ENCODE measurements at regions not wholly inside any gene's neighbourhood (a gene's known extent, or its start where the extent isn't known, plus 50 kb on each side); places are given as distances from the start of the nearest gene placed in this dataset.

DNA sequence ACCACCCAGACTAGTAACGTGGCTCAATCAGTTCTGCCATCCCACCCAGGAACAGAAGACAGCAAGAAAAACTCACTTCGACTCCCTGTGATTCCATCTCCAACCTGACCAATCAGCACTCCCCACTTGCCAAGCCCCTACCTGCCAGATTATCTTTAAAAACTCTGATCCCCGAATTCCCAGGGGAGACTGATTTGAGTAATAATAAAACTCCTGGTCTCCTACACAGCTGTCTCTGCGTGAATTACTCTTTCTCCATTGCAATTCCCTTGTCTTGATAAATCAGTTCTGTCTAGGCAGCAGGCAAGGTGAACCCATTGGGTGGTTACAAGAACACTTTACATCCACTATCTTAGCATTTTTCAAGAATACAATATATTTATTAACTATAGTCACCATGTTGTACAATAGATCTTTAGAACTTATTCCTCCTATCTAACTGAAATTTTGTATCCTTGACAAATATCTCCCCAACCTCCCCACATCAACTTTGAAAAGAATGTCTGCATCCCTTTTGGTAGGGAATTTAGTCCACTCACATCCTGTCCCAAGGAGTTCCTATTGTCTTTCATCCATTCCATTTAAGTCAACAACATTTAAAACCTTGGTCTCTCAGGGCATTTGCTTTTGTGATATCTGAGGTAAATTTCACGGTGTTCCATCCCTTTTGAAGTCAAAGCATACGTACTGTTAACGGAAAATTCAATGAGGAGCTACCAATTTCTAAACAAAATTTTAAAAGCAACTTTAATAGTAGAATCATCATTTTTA is 163.7 kb downstream of the MACC1 start:
- Histone ChIP-seq H3K9ac (ENCODE audit: low read depth, low read length) (no peak overlapping the region), H3K4me1 (ENCODE audit: control insufficient read depth, insufficient read depth, low read length) (no peaks in the 10 kb centered on the region), H3K4me2 (ENCODE audit: low read length) (no peak overlapping the region), H3K27me3 (ENCODE audit: control insufficient read depth, insufficient read depth, low read length) (no peaks in the 10 kb centered on the region), H3K9me3 (replicated peaks; ENCODE audit: low read length) (no peaks in the 10 kb centered on the region), H3K36me3 (ENCODE audit: insufficient read depth, low read length) (no peaks in the 10 kb centered on the region), H3K4me3 (ENCODE audit: low read length) (no peak overlapping the region)

DNA sequence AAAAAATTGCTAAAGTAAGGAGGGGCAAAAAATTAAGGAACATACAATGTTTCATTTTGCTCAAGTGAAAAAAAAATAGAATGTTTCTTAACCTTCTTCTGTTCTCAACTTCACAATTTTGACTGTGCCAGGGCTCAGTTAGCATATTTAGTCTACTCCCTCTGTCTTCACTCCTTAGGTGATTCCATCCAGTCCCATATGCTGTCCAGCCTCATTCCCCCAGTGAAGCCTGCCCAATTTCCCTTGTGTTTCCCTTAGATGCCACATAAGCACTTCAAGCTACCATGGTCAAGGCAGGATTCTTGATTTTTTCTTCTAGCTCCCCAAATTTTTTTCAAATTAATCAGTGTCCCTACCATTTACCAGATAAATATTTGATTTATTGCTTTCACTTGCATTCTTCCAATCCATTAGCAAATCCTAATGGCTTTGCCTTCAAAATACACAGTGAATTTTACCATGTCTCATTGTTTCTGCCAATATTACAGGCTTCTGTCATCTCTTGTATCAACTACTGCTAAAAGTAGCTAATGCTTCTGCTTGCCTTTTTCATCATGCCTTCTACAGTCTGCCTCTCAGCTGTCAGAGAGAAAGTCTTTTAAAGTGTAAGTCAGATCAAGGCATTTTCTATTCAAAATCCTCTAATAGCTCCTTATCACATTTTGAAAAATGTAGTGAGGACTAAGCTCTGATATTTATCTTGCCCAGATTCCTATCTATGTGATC is 166.8 kb downstream of the MACC1 start:
- H3K4me3 ChIP-seq (ENCODE audit: low read length) = no peak overlapping the region
- no peaks in the 10 kb centered on the region for H3K27me3 ChIP-seq (ENCODE audit: control insufficient read depth, insufficient read depth, low read length)
- no peak overlapping the region for H3K4me2 ChIP-seq (ENCODE audit: low read length)
- no peaks in the 10 kb centered on the region for H3K4me1 ChIP-seq (ENCODE audit: control insufficient read depth, insufficient read depth, low read length)
- H3K36me3 ChIP-seq (ENCODE audit: insufficient read depth, low read length) = no peaks in the 10 kb centered on the region
- H3K9ac ChIP-seq (ENCODE audit: low read depth, low read length) = no peak overlapping the region
- no peaks in the 10 kb centered on the region for H3K9me3 ChIP-seq (replicated peaks; ENCODE audit: low read length)

DNA sequence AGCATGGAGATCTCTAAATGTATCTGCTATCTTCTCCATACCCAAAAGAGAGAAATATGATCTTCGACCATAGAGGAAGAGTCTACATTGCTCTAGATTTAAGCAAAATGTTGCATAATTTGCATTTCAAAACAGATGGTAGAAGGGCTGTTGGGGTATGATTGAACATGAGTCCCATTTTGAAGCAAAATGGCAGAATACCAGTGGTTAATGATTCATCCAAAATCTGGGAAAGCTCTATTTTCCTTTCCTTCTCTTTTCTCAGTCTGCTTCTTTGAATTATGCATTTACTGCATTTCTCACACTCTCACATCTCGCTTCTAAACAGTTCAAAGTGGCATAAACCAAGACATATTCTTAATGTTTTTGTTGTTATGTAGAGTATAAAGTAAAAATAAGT is 178.5 kb downstream of the MACC1 start:
- Histone ChIP-seq H3K9ac (ENCODE audit: low read depth, low read length) (no peak overlapping the region), H3K36me3 (ENCODE audit: insufficient read depth, low read length) (no peaks in the 10 kb centered on the region), H3K4me3 (ENCODE audit: low read length) (no peak overlapping the region), H3K4me1 (ENCODE audit: control insufficient read depth, insufficient read depth, low read length) (no peaks in the 10 kb centered on the region), H3K9me3 (replicated peaks; ENCODE audit: low read length) (no peaks in the 10 kb centered on the region), H3K27me3 (ENCODE audit: control insufficient read depth, insufficient read depth, low read length) (no peaks in the 10 kb centered on the region), H3K4me2 (ENCODE audit: low read length) (no peak overlapping the region)

DNA sequence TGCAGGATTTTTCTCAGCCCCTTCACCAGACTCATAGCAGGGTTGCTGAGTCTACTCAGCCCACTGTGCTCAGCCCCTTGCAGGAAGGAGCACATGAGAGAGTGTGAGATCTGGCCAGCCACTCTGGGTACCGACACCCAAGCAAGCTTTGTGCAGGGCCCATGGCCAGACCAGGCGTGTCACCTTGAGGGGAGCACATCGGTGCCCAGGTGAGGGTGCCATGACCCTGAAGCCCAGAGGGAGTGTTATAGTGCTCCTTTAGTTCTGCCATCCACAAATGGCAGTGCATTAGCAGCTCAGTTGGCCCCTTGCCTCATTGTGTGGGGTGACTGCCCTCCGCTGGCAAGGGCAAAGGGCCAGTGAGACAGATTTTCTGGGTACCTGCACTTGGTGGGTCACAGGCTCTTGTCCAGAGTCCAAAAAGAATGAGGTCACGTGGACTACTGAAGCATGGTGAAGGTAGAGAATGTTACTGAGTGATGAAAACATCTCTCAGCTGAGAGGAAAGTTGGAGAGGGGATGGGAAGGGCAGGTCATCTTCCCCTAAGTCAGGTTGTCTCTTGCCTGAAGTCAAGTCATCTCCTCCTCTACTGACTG is 181.8 kb downstream of the MACC1 start:
- Histone ChIP-seq H3K9me3 (replicated peaks; ENCODE audit: low read length) (no peaks in the 10 kb centered on the region), H3K36me3 (ENCODE audit: insufficient read depth, low read length) (no peaks in the 10 kb centered on the region), H3K9ac (ENCODE audit: low read depth, low read length) (no peak overlapping the region), H3K27me3 (ENCODE audit: control insufficient read depth, insufficient read depth, low read length) (no peaks in the 10 kb centered on the region), H3K4me2 (ENCODE audit: low read length) (no peak overlapping the region), H3K4me3 (ENCODE audit: low read length) (no peak overlapping the region), H3K4me1 (ENCODE audit: control insufficient read depth, insufficient read depth, low read length) (no peaks in the 10 kb centered on the region)

DNA sequence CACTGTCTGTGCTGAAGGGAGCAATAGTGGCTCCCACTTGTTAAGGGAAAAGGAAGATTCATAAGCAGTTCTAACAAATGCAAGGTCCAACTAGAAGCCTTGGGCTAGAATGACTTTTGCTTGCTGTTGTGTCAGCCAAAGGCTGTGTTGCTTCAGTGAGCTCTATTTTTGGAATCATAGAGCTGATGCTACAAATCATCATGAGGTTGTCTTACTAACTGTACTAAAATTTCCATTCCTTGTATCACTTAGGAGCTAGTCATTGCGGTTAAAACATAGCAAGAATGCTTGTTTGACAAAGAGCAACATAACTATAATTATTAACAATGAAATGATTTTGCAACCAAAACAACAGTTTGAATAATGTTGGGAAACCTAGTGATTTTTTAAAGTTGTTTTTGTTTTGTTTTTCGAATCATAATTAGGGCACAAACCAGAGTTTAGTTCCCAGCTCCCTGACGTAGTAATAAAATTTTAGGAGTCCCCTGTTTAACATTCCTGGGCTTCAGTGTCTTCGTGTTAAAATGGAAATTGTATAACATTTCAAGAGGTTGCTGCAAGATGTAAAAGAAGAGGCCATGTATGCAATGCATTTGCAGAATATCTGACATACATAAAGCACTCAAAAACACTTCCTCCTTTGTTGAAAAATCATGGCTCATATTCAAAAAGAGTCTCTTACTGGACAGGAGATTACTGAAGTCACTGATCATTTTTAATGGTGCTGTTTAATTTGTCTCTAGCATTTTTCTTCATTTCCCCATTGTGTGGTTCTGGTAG is 183.4 kb downstream of the MACC1 start:
- H3K27me3 ChIP-seq (ENCODE audit: control insufficient read depth, insufficient read depth, low read length) = no peaks in the 10 kb centered on the region
- no peak overlapping the region for H3K4me3 ChIP-seq (ENCODE audit: low read length)
- no peaks in the 10 kb centered on the region for H3K9me3 ChIP-seq (replicated peaks; ENCODE audit: low read length)
- no peak overlapping the region for H3K9ac ChIP-seq (ENCODE audit: low read depth, low read length)
- H3K4me1 ChIP-seq (ENCODE audit: control insufficient read depth, insufficient read depth, low read length) = no peaks in the 10 kb centered on the region
- no peak overlapping the region for H3K4me2 ChIP-seq (ENCODE audit: low read length)
- H3K36me3 ChIP-seq (ENCODE audit: insufficient read depth, low read length) = no peaks in the 10 kb centered on the region

DNA sequence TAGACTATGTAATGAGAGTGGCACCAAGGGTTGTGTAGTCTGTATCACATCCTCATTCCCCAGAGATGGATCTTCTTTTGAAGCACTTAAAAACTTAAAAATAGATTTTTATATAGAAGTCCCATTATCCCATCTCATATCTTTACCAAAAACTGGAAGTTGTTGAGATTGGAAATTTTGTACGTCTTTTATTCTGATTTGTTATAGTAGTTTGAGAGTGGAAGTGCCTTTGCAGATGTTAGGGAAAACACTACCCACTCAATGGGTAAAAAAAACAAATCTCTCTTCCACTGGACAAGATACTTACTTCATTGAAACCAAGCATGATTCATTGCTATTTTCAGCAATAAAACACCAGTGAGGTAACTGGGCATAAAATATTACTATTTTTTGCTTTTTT is 184.4 kb downstream of the MACC1 start:
- no peaks in the 10 kb centered on the region for H3K4me1 ChIP-seq (ENCODE audit: control insufficient read depth, insufficient read depth, low read length)

DNA sequence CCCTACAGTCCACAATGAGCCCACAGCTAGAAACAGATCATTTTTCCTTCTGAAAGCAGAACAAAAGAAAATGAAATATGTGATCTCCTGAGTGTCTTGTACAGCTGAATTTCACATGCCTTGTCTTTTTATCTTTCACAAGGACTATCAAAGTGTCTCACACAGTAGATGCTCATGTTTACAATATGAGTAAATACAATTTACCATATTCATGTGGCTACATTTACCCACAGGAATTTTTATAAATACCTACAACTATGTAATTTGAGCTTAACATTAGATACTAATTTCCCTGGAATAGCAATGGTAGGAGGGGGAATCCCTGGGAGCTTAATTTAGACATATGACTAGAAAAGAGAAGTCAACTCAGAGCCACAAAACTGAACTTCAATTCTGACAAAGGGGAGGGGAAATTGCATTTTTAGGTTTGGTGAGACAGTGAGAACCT is 186.2 kb downstream of the MACC1 start:
- H3K9me3 ChIP-seq (replicated peaks; ENCODE audit: low read length) = no peaks in the 10 kb centered on the region
- H3K27me3 ChIP-seq (ENCODE audit: control insufficient read depth, insufficient read depth, low read length) = no peaks in the 10 kb centered on the region
- no peak overlapping the region for H3K4me3 ChIP-seq (ENCODE audit: low read length)
- H3K4me1 ChIP-seq (ENCODE audit: control insufficient read depth, insufficient read depth, low read length) = no peaks in the 10 kb centered on the region
- H3K4me2 ChIP-seq (ENCODE audit: low read length) = no peak overlapping the region
- no peak overlapping the region for H3K9ac ChIP-seq (ENCODE audit: low read depth, low read length)
- H3K36me3 ChIP-seq (ENCODE audit: insufficient read depth, low read length) = no peaks in the 10 kb centered on the region

More for the DNA sequence above, 184.4 kb downstream of the MACC1 start:
- Histone ChIP-seq H3K9ac (ENCODE audit: low read depth, low read length) (no peak overlapping the region), H3K9me3 (replicated peaks; ENCODE audit: low read length) (no peaks in the 10 kb centered on the region), H3K4me3 (ENCODE audit: low read length) (no peak overlapping the region), H3K36me3 (ENCODE audit: insufficient read depth, low read length) (no peaks in the 10 kb centered on the region), H3K27me3 (ENCODE audit: control insufficient read depth, insufficient read depth, low read length) (no peaks in the 10 kb centered on the region), H3K4me2 (ENCODE audit: low read length) (no peak overlapping the region)

DNA sequence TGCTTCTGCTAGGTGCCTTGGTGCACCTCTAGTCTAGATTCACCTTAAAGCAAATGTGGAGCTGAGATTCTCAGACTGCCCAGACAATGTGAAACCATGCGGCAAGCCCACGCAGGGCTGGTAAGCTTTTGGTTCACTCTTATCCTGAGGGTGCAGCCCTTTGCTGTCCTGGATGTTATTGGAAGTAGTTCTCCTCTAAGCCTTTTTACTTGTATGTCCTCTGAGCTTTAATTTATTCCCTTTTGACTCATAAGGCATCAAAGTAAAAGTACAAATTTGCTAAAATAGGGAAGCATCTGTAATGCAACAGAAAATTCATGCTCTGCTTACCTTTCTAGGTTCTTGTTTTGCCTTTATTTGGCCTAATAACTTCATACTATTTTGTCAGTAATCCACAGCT is 186.8 kb downstream of the MACC1 start:
- H3K36me3 ChIP-seq (ENCODE audit: insufficient read depth, low read length) = no peaks in the 10 kb centered on the region
- no peak overlapping the region for H3K9ac ChIP-seq (ENCODE audit: low read depth, low read length)
- no peaks in the 10 kb centered on the region for H3K9me3 ChIP-seq (replicated peaks; ENCODE audit: low read length)

DNA sequence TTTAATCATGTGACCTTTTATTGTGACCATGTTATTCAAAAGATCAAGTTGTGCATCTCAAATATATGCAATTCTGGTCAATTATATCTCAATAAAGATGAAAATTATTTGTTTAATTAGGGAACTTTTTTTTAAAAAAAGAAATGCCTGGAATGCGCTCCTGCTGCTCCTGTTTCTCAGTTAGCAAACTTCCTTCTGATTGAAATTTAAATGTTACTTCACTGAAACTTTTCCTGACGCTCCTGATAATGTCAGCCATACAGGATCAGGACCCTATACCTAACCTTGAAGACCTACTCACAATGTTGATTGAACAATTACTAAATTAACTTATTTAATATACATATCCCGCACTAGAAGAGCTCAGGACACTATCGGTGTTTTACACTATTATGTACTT is 190.4 kb downstream of the MACC1 start:
- no peak overlapping the region for H3K9ac ChIP-seq (ENCODE audit: low read depth, low read length)
- H3K4me3 ChIP-seq (ENCODE audit: low read length) = no peak overlapping the region
- H3K4me2 ChIP-seq (ENCODE audit: low read length) = no peak overlapping the region
- H3K4me1 ChIP-seq (ENCODE audit: control insufficient read depth, insufficient read depth, low read length) = no peaks in the 10 kb centered on the region
- no peaks in the 10 kb centered on the region for H3K9me3 ChIP-seq (replicated peaks; ENCODE audit: low read length)
- no peaks in the 10 kb centered on the region for H3K27me3 ChIP-seq (ENCODE audit: control insufficient read depth, insufficient read depth, low read length)
- H3K36me3 ChIP-seq (ENCODE audit: insufficient read depth, low read length) = no peaks in the 10 kb centered on the region

More for the DNA sequence above, 186.8 kb downstream of the MACC1 start:
- Histone ChIP-seq H3K4me3 (ENCODE audit: low read length) (no peak overlapping the region), H3K27me3 (ENCODE audit: control insufficient read depth, insufficient read depth, low read length) (no peaks in the 10 kb centered on the region), H3K4me2 (ENCODE audit: low read length) (no peak overlapping the region), H3K4me1 (ENCODE audit: control insufficient read depth, insufficient read depth, low read length) (no peaks in the 10 kb centered on the region)

DNA sequence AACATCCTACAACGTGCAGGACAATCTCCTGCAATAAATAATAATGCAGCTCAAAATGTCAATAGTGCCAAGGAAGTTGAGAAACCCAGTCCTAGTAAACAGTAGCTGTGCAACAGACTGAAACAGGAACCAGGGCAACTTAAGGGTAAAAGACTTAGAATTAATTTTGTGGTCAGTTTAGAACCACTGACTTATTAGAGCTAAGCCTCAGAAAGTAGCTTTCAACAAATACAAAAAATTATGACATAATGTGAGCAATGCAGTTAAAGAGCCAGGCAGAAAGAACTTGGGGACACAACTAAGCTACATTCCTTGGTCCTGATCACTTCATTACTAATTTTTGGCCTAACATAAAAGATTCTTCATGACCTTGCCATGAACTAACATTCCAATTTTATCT is 195.4 kb downstream of the MACC1 start:
- Histone ChIP-seq H3K4me2 (ENCODE audit: low read length) (no peak overlapping the region), H3K36me3 (ENCODE audit: insufficient read depth, low read length) (no peaks in the 10 kb centered on the region), H3K9ac (ENCODE audit: low read depth, low read length) (no peak overlapping the region), H3K27me3 (ENCODE audit: control insufficient read depth, insufficient read depth, low read length) (no peaks in the 10 kb centered on the region), H3K4me1 (ENCODE audit: control insufficient read depth, insufficient read depth, low read length) (no peaks in the 10 kb centered on the region), H3K9me3 (replicated peaks; ENCODE audit: low read length) (no peaks in the 10 kb centered on the region), H3K4me3 (ENCODE audit: low read length) (no peak overlapping the region)

DNA sequence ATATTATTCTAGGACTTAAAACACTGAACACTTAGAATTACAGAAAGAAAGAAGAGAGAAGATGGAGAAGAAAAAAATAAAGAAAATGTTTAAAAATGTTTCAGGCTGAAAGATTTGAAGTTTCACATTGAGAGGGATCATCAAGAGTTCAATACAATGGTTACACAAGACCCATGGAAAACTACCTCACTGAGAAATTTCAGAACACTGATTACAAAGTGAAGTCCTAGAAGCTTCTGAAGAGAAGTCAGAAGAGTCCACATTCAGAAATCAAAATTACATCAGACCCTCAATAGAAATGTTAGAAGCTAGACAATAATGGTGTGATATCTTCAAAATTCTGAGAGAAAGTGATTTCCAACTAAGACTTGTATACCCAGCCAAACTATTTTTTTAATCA is 196.1 kb downstream of the MACC1 start:
- Histone ChIP-seq H3K9me3 (replicated peaks; ENCODE audit: low read length) (no peaks in the 10 kb centered on the region), H3K4me3 (ENCODE audit: low read length) (no peak overlapping the region), H3K27me3 (ENCODE audit: control insufficient read depth, insufficient read depth, low read length) (no peaks in the 10 kb centered on the region), H3K36me3 (ENCODE audit: insufficient read depth, low read length) (no peaks in the 10 kb centered on the region), H3K4me2 (ENCODE audit: low read length) (no peak overlapping the region), H3K9ac (ENCODE audit: low read depth, low read length) (no peak overlapping the region), H3K4me1 (ENCODE audit: control insufficient read depth, insufficient read depth, low read length) (no peaks in the 10 kb centered on the region)
